ENCODE measurements at regions not wholly inside any gene's neighbourhood (a gene's known extent, or its start where the extent isn't known, plus 50 kb on each side); places are given as distances from the start of the nearest gene placed in this dataset.

DNA sequence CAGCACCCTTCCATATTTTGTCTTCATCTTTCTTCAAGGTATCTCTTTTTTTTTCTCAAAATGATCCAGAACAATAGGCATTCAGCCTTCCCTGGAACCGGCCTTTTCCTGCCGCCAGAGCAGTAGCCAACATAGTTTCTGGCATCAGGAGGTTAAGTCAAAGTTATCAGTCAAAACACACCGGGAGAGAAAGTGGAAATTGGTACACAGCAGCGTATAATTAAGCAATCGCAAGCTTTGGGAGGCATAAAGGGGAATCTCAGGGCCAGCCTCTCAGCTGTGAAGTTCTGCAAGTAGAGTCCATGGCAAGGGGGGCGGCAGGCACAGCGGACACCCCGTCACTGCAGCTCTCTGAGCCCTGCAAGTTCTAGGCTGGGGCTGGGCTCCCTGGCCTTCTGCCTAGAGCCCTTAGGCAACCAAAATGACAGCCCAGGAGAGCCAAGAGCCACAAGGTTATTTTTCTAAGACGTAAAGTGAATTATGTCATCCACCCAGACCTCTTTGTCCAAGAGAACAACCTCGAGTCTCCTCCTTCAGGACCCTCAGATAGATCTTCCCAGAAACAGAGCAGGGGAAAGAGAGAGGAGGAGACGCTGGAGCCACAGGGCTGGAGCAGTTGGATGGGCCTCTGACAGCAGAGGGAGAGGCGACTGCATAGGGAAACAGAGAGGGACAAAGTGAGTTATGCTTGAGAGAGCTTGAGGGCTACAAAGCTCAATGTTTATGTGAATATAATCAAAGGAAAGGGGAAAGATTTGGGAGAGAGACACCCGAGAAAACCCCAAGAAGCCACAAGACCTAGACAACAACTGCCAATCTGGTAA is 114.7 kb downstream of the BCL2L11 start:
- TF ChIP-seq CTCF (IDR thresholded peaks at IDR 0.05) (no peak), POLR2A (IDR thresholded peaks at IDR 0.05) (no peak), POLR2AphosphoS5 (IDR thresholded peaks at IDR 0.05) (no peak)

Measured in gastroesophageal sphincter (tissue), 3 donors.